GM19099 (cell line): ENCODE measurements at regions not wholly inside any gene's neighbourhood (a gene's known extent, or its start where the extent isn't known, plus 50 kb on each side); places are given as distances from the start of the nearest gene placed in this dataset.

Source experiments
- POLR2A ChIP-seq: IDR thresholded peaks from 3 replicates; pipeline ENCODE4 v1.6.1; 2011; ENCODE audit warnings: low read depth; ENCODE audit not compliant: insufficient read length; ENCODE audit errors: extremely low read depth

DNA sequence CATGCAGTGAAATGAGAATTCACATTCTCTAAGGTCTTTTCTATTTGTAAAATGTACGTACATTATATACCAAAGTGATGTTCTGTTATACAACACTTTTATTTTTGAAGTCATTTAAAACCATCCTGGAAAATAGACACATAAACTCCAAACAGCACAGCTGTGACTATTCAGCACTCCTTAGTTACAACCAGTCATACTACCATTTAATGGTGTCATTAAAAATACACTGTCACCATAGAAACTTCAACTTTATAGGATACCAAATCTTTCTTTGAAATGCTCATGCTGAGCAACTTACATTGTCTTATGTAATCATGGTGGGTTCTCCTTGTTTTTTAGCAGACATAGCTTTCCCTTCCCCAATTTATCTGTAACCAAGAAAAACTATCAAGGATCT, 85.3 kb downstream of the METTL4 start:
- no peak for TF ChIP-seq POLR2A

GRCh38 chr18:2486426-2486825, 84.9 kb downstream of the METTL4 start:
- TF ChIP-seq POLR2A = no peak
